Bone marrow (tissue), 2 donors: ENCODE measurements at regions not wholly inside any gene's neighbourhood (a gene's known extent, or its start where the extent isn't known, plus 50 kb on each side); places are given as distances from the start of the nearest gene placed in this dataset.

Source experiments
- DNase-seq, 2 donors: peaks; one replicate each; lab custom pipeline; 2025; lab: John Stamatoyannopoulos, UW

GRCh38 chr12:38969706-38970105 is 64.3 kb upstream of the CPNE8 start:
- no peak for DNase-seq

- no peak for DNase-seq
Observed at GRCh38 chr12:38961683-38962082, 56.3 kb upstream of the CPNE8 start.

DNA sequence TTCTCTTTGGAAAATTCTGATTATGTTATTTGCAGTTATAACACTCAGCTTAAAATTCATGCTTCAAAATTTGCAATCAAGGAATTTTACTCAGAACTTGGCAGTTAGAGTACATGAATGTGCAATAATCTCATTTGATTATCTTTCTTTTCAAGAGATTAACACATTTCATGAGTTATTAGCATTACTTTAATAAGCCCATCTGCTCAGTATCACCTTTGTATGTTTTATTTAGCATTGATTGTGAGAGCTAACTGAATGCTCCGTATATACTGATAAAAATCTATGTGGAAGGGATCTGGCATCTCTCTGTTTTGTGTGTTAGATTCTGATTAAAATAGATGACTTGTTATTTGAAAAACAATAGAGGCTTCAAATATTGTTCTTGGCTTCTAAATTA is 55.6 kb upstream of the CPNE8 start:
- DNase-seq = no peak

DNA sequence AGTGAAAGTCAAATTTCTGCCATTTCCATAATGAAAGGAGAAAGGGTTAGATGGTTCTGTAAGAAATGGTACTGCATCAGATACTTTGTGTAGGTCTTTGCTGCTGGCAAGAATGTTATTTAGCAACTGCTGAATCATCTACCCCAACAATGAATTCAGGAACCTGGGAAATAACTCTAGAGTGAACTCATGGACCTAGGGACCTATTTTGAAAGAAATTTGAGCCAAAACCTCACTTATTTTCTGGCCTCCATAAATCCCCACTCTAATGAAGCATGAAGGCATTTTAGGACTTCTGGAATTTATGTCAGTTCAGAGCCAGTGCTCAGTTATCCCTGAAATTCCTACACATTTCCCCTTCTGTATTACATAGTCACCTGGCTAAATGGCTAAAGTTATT is 50.9 kb upstream of the CPNE8 start:
- no peak for DNase-seq
